GM20000 (cell line): ENCODE measurements at regions not wholly inside any gene's neighbourhood (a gene's known extent, or its start where the extent isn't known, plus 50 kb on each side); places are given as distances from the start of the nearest gene placed in this dataset.

Experiments
- DNase-seq: peaks from one replicate; pipeline ENCODE4 v3.0.0; 2012; ENCODE audit warnings: low spot score
- CTCF ChIP-seq: IDR thresholded peaks from 2 replicates; pipeline ENCODE4 v1.5.1; 2012; ENCODE audit warnings: mild to moderate bottlenecking, control low read depth; ENCODE audit errors: extremely low read depth, missing control alignments

GRCh38 chr2:236505041-236505440 lies 64.6 kb upstream of the ACKR3 start:
- no peak for TF ChIP-seq CTCF

DNA sequence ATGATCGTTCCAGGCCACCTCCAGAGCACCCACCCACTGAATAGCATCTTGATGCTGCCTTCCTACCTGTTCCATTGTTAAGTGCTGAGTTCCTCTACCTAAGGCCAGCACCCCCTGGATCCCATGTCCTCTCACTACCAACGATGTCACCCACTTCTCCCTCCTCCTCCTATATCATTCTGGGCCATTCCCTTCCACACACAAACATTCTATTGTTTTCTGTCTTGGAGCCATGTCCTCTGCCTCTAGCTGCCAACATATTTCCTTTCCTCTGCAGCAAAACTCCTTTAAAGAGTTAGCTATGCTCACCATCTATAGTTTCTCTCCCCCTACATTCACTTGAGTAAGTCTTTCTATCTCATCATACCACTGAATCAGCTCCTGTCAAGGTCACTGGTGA lies 64.0 kb upstream of the ACKR3 start:
- TF ChIP-seq CTCF, result no peak

More at GRCh38 chr2:236505041-236505440, 64.6 kb upstream of the ACKR3 start:
- no peak for DNase-seq

GRCh38 chr2:236507393-236508085 lies 62.1 kb upstream of the ACKR3 start:
- no peak for TF ChIP-seq CTCF
- DNase-seq, result peak; percentile 74

More for the DNA sequence above, 64.0 kb upstream of the ACKR3 start:
- DNase-seq, result no peak

- no peak for TF ChIP-seq CTCF
- DNase-seq, result no peak
These were observed 61.2 kb upstream of the ACKR3 start for GRCh38 chr2:236508466-236508865.

GRCh38 chr2:236510034-236510433 lies 59.6 kb upstream of the ACKR3 start:
- no peak for DNase-seq
- TF ChIP-seq CTCF, result no peak

DNA sequence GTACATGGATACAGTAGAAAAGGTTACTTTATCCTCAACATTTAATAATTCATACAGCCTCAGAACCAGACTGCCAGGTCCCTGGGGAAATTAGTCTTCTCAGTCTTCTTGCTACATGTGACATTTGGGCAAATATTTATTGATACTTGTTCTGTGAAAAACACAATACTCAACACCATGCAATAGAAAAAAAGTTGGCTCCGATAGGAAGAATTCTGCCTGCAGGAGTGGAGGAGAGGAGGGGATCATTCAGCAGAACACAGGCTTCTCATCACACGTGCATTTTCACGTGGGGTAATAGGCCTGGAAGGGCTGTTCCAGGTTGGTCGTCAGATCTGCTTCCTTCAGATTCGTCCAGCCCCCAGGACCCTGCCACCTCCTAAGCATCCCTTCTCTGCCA lies 58.4 kb upstream of the ACKR3 start:
- no peak for DNase-seq
- TF ChIP-seq CTCF, result no peak

- DNase-seq, result no peak
- no peak for TF ChIP-seq CTCF
These were observed 57.4 kb upstream of the ACKR3 start for GRCh38 chr2:236512267-236512666.
